Large intestine (tissue), 3 donors: ENCODE measurements at regions not wholly inside any gene's neighbourhood (a gene's known extent, or its start where the extent isn't known, plus 50 kb on each side); places are given as distances from the start of the nearest gene placed in this dataset.

ENCODE experiments used
- DNase-seq, 2 donors: peaks; one replicate each; pipeline versions ENCODE4 v3.0.0 to v3.0.0-alpha.2; 2013
- H3K27ac ChIP-seq: one replicate; pipeline ENCODE4 v1.5.1; 2013; ENCODE audit warnings: low read length
- H3K27me3 ChIP-seq: 2 replicates; pipeline ENCODE4 v1.6.1; 2013; ENCODE audit warnings: low read length; ENCODE audit not compliant: control insufficient read depth, insufficient read depth
- H3K36me3 ChIP-seq: 2 replicates; pipeline ENCODE4 v1.6.1; 2013; ENCODE audit warnings: low read length; ENCODE audit not compliant: control insufficient read depth, insufficient read depth
- H3K4me1 ChIP-seq: one replicate; pipeline ENCODE4 v1.6.1; 2013; ENCODE audit warnings: low read length; ENCODE audit not compliant: control insufficient read depth, insufficient read depth
- H3K4me3 ChIP-seq: one replicate; pipeline ENCODE4 v1.5.1; 2013; ENCODE audit warnings: low read length
- H3K9me3 ChIP-seq: one replicate; pipeline ENCODE4 v1.6.1; 2013; ENCODE audit warnings: mild to moderate bottlenecking, low read depth, low read length, moderate library complexity; ENCODE audit not compliant: control insufficient read depth
- WGBS: methylation state at CpG from one replicate; pipeline ENCODE4 v1.1.5; 2013; ENCODE audit warnings: low lambda C conversion rate; ENCODE audit not compliant: insufficient coverage; 5-methylcytosine and 5-hydroxymethylcytosine counted together

- 53% methylated on average over 2 of the region's 12 CpGs for WGBS
- Histone ChIP-seq H3K27me3 (no peaks in the 10 kb centered on the region), H3K9me3 (no peaks in the 10 kb centered on the region), H3K4me3 (no peak overlapping the region), H3K4me1 (no peaks in the 10 kb centered on the region), H3K36me3 (no peaks in the 10 kb centered on the region), H3K27ac (no peak overlapping the region)
- DNase-seq, result no peak
Observed at GRCh38 chr12:125512541-125513298, 447.5 kb downstream of the AACS start.

- Histone ChIP-seq H3K4me3 (no peak overlapping the region), H3K36me3 (no peaks in the 10 kb centered on the region), H3K27ac (no peak overlapping the region), H3K9me3 (no peaks in the 10 kb centered on the region), H3K27me3 (no peaks in the 10 kb centered on the region), H3K4me1 (no peaks in the 10 kb centered on the region)
- DNase-seq, result no peak
- 78% methylated on average over 5 of the region's 8 CpGs for WGBS
Observed at GRCh38 chr12:125515887-125516286, 450.7 kb downstream of the AACS start.

GRCh38 chr12:125518074-125518473 is 452.8 kb downstream of the AACS start:
- Histone ChIP-seq H3K27me3 (no peaks in the 10 kb centered on the region), H3K27ac (no peak overlapping the region), H3K36me3 (no peaks in the 10 kb centered on the region), H3K9me3 (no peaks in the 10 kb centered on the region), H3K4me3 (no peak overlapping the region), H3K4me1 (no peaks in the 10 kb centered on the region)
- no peak for DNase-seq
- WGBS, result no CpG with 5 or more reads among the region's 2 CpGs

- Histone ChIP-seq H3K4me3 (no peak overlapping the region), H3K27me3 (no peaks in the 10 kb centered on the region), H3K27ac (no peak overlapping the region), H3K4me1 (no peaks in the 10 kb centered on the region), H3K36me3 (no peaks in the 10 kb centered on the region), H3K9me3 (no peaks in the 10 kb centered on the region)
- no CpG with 5 or more reads among the region's 15 CpGs for WGBS
- DNase-seq, result peak in 1 of 2 donors; percentile 9
Observed at GRCh38 chr12:125519026-125519651, 453.9 kb downstream of the AACS start.

- Histone ChIP-seq H3K27me3 (no peaks in the 10 kb centered on the region), H3K27ac (no peak overlapping the region), H3K36me3 (no peaks in the 10 kb centered on the region), H3K4me1 (no peaks in the 10 kb centered on the region), H3K4me3 (no peak overlapping the region), H3K9me3 (no peaks in the 10 kb centered on the region)
- WGBS, result no CpG with 5 or more reads among the region's 5 CpGs
- no peak for DNase-seq
Observed at GRCh38 chr12:125525879-125526278, 460.6 kb downstream of the AACS start.

- Histone ChIP-seq H3K4me3 (no peak overlapping the region), H3K4me1 (no peaks in the 10 kb centered on the region), H3K27ac (no peak overlapping the region), H3K9me3 (no peaks in the 10 kb centered on the region), H3K36me3 (no peaks in the 10 kb centered on the region), H3K27me3 (no peaks in the 10 kb centered on the region)
- no CpG with 5 or more reads among the region's 5 CpGs for WGBS
- no peak for DNase-seq
Observed at GRCh38 chr12:125528281-125528680, 463.0 kb downstream of the AACS start.

GRCh38 chr12:125530201-125530600 is 465.0 kb downstream of the AACS start:
- no peaks in the 10 kb centered on the region for H3K4me1 ChIP-seq
- no peaks in the 10 kb centered on the region for H3K9me3 ChIP-seq
- 0% methylated on average over 1 of the region's 4 CpGs for WGBS
- no peak for DNase-seq
- no peaks in the 10 kb centered on the region for H3K36me3 ChIP-seq
- H3K27me3 ChIP-seq, result no peaks in the 10 kb centered on the region
- H3K4me3 ChIP-seq, result no peak overlapping the region
- no peak overlapping the region for H3K27ac ChIP-seq

GRCh38 chr12:125530876-125531275 is 465.6 kb downstream of the AACS start:
- DNase-seq, result no peak
- Histone ChIP-seq H3K4me1 (no peaks in the 10 kb centered on the region), H3K27me3 (no peaks in the 10 kb centered on the region), H3K4me3 (no peak overlapping the region), H3K36me3 (no peaks in the 10 kb centered on the region), H3K9me3 (no peaks in the 10 kb centered on the region), H3K27ac (no peak overlapping the region)
- no CpG with 5 or more reads among the region's 5 CpGs for WGBS

GRCh38 chr12:125531574-125531973 is 466.3 kb downstream of the AACS start:
- Histone ChIP-seq H3K4me1 (no peaks in the 10 kb centered on the region), H3K9me3 (no peaks in the 10 kb centered on the region), H3K27ac (no peak overlapping the region), H3K27me3 (no peaks in the 10 kb centered on the region), H3K4me3 (no peak overlapping the region), H3K36me3 (no peaks in the 10 kb centered on the region)
- DNase-seq, result no peak
- WGBS, result no CpG with 5 or more reads among the region's 7 CpGs

GRCh38 chr12:125533434-125534029 is 468.3 kb downstream of the AACS start:
- no peaks in the 10 kb centered on the region for H3K27me3 ChIP-seq
- WGBS, result 83% methylated on average over 1 of the region's 29 CpGs
- no peaks in the 10 kb centered on the region for H3K36me3 ChIP-seq
- no peaks in the 10 kb centered on the region for H3K4me1 ChIP-seq
- DNase-seq, result peak; percentile 5 to 13
- H3K9me3 ChIP-seq, result no peaks in the 10 kb centered on the region
- H3K27ac ChIP-seq, result no peak overlapping the region
- no peak overlapping the region for H3K4me3 ChIP-seq
